ENCODE measurements at regions not wholly inside any gene's neighbourhood (a gene's known extent, or its start where the extent isn't known, plus 50 kb on each side); places are given as distances from the start of the nearest gene placed in this dataset.
"Not testable (repeated sequence)": the region's sequence is repeated elsewhere in the genome, so short reads cannot be mapped to it uniquely, and the experiment has no call there.

DNA sequence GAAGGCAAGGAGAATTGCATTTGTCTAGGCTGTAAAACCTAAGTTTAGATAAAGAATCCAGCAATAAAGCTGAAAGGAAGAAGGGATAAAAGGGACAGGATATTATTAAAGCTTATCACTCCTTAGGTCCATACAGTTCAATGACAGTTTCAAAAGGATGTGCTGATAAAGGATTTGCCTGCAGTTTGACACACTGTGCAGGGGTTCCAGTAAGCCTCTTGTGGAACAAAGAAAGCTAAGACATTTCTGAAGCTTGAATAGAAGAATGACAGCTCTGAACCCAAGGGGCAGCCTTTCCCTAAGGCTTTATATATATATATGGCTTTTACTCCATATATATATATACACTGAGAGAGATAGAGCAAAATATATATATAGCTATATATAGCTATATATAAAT is 276.8 kb upstream of the GRM3 start:
- DNase-seq, result no peak

DNA sequence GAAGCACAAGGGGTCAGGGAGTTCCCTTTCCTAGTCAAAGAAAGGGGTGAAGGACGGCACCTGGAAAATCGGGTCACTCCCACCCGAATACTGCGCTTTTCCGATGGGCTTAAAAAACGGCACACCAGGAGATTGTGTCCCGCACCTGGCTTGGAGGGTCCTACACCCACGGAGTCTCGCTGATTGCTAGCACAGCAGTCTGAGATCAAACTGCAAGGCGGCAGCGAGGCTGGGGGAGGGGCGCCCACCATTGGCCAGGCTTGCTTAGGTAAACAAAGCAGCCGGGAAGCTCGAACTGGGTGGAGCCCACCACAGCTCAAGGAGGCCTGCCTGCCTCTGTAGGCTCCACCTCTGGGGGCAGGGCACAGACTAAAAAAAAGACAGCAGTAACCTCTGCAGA is 303.3 kb upstream of the GRM3 start:
- DNase-seq, result not testable (repeated sequence)

DNA sequence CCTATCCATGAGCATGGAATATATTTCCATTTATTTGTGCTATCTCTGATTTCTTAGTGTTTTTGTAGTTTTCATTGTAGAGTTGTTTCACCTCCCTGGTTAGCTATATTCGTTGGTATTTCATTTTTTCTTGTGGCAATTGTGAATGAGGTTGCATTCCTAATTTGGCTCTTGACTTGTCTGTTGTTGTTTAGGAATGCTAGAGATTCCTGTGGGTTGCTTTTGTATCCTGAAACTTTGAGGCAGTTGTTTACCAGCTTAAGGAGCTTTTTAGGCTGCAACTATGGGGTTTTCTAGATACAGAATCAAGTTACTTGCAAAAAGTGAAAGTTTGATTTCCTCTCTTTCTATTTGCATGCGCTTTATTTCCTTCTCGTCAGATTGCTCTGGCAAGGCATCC is 304.7 kb upstream of the GRM3 start:
- DNase-seq, result no peak

DNA sequence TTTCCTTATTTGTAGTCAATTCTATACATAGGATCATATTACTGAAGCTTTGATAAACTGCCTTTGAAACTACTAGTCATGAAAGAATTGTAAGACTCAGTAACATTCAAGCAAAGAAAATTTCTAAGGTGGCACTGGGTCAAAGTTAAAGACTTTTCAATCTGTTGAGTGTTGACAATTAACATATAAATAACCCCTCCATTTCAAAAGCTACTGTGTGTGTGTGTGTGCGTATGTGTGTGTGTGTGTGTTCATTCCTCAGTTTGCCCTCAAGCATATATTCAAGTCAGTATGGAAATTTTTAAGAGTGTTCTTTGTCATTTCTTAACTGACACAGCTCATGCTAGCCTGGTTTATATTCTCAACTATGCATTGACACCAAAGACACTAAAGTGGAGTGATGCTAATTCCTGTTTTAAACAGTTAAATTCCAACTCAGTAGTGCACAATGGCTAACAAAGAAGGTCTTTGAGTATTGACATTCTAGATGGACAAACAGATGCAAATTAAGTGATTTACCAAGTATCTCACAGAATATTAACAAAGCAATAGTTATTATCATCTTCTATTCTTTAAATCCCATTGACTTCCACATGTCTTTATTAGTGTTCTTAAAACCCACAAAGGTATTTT is 314.8 kb upstream of the GRM3 start:
- no peak for DNase-seq

DNA sequence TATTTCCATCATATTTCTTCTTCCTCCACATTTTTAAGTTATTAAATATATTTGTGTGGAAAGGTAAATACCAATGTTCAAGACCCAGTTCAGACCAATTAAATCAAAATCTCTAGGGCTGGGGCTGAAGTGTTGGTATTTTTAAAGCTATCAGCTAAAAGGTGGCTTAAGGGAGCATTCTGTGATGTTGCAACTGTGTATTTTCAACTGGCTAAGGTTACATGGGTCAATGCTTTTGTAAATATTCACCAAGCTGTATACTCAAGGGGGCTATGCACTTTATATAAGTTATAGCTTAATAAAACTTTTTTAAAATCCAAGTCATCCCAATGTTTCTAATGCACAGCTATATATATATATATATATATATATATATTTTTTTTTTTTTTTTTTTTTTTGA is 316.9 kb upstream of the GRM3 start:
- no peak for DNase-seq

DNA sequence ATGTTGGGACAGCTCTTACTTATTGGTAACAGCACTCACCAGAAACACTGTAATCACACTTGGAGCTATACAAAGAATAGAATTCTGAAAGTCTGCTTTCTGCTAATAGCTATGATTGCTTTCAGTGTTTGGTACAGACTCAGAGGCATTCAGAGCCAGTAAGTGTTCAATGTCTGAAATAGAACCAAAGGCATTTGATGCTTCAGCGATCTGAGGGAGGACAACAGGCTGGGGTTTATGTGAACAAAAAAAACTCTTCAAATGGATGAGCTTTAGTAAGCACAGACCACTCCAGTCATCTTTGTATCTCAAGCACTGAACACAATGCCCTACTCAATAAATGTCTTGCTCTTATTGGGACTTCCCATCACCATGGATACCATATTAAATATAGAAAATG is 322.8 kb upstream of the GRM3 start:
- no peak for DNase-seq

DNA sequence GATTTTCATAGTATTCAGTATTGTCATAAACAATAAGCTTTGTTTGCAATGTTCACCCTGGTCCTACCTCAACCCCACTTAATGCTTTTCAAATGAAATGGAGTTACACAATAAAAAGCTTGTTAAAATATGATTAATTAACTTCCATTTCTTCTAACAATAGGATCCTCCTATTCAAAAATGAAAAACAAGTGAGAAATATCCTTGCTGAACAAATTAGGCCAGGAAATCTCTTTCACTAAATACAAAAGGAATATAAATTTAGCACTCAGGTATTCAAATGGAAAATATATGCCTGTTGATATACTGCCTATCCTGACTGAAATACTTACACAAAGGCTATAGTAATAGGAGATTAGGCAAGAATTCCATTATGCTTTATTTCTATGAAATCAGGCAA is 323.4 kb upstream of the GRM3 start:
- DNase-seq, result no peak

DNA sequence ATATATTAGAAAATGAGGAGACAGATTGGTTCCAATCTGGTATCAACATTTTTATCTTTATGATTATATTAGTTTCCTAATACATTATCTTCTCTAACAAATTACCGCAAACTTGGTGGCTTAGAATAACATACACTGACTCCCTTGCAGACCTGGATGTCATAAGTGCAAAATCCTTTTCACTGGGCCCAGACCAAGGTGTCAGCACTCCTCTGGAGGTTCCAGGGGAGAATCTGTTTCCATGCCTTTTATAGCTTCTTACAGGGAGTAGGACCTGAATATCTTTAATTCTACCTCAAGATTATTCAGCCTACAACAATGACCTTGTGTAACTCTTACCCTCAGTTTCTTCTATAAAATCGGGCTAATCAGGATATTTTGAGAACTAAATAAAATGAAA is 329.9 kb upstream of the GRM3 start:
- no peak for DNase-seq

DNA sequence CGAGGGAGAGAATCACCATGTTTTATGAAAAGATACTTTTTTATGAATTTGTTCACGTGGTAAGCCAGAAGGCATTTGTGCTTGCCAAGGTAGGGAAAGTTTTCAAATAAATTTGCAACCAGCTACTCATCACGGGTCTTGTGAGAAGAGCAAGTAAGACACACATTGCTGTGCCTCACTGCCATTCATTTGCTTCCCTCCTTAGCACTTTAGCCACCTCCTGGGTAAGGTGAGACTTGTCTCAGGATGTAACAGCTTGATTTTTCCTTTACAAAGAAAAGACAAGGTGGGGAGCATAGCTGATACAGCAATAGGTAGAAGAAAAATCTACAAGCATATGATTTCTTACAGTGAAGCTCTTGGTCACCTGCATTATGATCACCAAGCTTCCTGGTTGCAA is 342.4 kb upstream of the GRM3 start:
- no peak for DNase-seq

DNA sequence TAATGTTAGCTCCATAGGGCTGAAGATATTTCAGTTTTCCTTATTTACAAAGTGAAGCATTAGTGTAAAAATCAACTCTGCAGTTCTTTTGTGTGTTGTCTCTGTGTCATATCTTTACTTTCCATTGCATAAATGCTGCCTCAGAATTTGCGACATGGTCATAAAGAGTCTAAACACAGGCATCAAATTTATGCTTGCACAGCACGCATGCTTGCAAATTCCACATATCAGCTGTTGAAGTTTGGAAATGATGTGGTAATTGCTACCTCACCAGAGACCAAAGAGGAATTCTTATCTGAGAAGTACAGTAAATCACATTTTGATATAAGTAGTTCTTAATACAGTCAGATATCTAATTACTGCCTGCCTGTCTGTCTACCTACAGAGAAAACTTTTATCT is 348.2 kb upstream of the GRM3 start:
- no peak for DNase-seq

DNA sequence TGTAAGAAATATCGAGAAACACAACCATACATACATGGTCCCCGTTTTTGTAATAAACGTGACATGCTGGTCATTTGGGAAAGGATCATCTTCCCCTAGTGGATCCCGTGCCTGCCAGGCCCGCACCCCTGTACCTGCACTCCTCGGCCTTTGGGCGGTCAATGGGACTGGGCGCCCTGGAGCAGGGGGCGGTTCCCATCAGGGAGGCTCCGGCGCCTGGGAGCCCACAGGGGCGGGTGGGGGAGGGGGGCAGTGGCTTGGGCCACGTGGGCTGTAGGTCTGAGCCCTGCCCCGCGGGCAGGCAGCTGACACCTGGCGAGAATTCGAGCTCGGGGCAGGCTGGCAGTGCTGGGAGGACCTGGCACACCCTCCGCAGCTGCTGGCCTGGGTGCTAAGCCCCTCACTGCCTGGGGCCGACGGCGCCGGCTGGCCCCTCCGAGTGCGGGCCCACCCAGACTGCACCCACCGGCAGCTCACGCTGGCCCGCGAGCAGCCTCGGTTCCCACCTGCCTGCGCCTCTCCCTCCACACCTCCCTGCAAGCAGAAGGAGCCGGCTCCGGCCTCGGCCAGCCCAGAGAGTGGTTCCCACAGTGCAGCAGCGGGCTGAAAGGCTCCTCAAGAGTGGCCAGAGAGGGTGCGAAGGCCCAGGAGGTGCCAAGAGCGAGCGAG is 361.6 kb upstream of the GRM3 start:
- no peak for DNase-seq

DNA sequence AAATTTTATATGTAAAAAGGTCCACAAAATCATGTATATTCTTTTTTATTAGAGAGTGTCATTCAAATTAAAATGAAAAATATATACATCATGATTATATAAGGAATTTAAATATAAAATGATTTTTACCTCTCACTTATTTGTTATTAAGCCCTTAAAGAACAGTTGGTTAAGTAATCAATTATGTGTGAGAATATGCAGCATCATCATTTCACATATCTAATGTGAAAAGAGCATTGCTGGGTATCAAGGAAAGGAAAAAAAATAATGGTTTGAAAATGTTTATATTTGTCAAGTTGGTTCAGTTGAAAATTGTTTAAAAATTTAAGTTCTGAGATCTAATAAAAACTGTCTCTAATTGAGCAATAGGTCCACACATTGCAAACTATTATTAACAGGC is 363.6 kb upstream of the GRM3 start:
- no peak for DNase-seq

DNA sequence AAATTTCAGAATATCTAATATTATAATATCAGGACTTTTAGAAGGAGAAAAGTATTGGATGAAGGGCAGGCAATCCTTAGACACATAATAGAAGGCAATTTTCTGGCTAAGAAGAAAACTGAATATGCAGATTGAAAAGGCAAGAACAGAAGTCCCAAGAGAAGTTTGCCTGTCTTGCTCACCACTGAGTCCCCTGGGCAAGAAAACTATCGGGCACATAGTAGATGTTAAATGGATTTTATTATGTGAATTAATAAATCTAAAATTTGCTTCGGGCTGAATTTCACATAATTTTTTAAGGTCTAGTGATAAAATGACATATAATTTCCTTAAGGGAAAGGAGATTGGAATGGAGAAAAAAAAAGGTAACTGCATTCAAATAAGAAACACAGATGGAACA is 380.9 kb upstream of the GRM3 start:
- no peak for DNase-seq

DNA sequence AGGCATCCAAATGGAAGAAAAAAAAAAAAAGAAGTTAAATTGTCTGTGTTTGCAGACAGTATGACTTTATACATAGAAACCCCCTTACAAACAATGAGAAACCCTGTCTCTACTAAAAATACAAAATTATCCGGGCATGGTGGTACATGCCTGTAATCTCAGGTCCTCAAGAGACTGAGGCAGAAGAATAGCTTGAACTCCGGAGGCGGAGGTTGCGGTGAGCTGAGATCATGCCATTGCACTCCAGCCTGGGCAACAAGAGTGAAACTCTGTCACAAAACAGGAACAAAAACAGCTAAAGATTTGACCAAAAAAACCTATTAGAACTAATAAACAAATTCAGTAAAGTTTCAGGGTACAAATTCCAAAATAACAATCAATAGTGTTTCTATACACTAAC is 385.8 kb upstream of the GRM3 start:
- no peak for DNase-seq

DNA sequence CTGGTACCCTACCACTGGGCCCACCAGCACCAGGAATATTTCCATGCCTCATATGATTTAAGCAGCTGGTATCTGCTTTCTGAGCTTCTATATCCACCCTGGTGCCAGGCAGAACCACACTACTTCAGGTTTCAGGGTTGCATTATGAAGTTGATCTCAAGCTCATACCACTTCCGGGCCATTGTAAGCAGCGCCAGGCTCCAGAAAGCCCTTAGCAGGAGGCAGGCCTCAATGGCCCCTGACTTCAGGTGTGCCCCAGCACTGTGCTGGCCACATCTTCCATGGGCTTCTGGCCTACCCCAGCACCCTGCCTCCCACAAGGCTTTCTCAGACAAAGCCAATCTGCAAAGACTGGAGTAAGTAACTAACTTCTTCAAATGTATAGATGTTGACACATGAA is 391.3 kb upstream of the GRM3 start:
- DNase-seq, result no peak

DNA sequence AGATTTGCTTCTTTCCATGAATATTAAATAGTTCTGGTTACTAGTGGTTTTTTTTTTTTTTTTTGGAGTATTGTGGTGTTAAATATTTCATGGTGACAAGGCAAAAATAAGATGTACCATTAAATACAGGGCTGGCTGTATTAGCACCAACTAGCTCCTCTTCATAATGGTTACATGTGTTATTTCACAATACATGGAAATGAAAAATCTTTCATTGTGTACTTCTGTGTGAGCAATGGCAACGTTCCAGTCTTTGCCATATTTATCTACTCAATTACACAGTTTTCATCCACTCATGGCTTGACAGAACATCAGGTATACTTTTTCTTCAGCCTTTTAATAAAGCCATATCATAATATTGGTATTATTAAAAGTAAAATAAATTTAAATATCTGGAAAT is 394.7 kb upstream of the GRM3 start:
- no peak for DNase-seq

DNA sequence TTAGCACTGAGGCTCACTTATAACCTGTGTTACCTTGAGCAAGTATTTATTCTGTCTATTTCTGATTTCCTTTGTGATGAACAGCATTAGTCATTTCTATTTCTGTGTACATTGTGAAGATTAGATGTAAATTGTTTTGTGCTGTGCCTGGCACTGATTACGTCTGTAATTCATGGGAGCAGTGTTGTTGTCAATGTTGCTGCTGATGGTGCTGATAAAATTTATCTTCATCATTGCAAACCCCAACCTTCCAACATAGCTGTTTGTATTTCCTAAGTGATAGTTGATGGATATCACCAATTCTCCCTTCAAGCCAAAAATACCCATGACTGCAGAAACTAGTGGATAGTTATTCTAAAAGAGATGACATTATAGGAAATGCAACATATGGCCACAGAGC is 400.5 kb upstream of the GRM3 start:
- no peak for DNase-seq

DNA sequence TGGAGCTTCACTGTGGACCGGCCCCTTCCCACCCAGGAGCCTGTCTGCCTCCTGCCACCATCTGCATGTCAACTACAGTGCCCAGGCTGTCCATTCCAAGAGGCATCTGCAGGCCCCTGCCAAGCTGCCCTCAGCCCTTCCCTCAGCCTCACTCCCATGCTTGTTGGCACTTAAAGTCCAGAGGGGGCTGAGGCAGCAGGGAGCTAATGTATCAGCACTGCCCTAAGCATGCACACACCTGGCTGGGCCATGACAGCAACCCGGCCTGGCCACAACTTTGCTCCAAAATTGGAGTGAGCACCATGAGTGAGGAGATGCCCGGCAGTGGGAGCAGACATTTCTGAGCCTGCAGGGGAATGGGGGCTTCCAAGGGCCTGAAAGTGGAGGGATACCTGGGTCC is 417.5 kb upstream of the GRM3 start:
- DNase-seq, result no peak

DNA sequence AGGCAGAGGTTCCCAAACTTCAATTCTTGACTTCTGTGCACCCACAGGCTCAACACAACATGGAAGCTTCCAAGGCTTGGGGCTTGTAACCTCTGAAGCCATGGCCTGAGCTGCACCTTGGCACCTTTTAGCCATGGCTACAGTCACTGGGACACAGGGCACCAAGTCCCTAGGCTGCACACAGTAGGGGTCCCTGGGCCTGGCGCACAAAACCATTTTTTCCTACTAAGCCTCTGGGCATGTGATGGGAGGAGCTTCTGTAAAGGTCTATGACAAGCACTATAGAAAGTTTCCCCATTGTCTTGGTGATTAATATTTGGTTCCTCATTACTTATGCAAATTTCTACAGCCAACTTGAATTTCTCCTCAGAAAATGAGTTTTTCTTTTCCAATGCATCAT is 420.9 kb upstream of the GRM3 start:
- DNase-seq, result no peak

DNA sequence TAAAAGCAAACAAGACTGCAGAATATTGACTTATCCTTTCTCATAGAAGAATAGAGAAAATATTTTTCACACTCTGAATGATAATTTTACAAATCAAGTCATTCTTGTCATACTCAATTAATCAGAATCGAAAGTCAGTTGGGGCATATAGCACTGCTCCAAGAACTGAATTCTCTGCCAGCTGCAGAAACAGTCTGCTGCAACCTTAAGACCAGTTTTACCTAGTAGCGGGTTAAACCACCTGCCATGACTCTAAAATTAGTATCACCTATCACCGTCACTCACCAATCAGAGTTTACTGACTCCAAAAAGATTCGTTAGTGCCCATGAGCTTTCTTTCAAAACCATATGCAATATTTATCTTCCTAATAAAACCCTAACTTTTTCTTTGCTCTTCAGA is 429.0 kb upstream of the GRM3 start:
- DNase-seq, result no peak

DNA sequence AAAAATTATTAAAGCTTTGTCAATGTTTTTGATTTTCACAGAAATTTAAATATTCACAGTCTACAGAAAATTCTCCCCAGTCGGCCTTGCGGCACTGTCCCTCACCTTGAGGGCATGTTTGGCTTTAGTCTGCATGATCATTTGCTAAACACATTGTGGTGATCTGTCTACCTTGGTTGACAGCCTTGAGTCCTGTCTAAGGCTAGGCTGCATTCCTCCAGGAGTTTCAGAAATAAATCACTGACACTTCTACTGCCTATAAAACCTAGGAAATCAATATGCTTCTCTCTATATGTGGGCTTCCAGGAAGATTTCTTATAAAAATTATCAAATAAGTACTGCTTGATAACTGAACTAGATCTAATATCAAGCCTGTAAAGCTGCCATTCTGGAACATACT is 430.7 kb upstream of the GRM3 start:
- no peak for DNase-seq

DNA sequence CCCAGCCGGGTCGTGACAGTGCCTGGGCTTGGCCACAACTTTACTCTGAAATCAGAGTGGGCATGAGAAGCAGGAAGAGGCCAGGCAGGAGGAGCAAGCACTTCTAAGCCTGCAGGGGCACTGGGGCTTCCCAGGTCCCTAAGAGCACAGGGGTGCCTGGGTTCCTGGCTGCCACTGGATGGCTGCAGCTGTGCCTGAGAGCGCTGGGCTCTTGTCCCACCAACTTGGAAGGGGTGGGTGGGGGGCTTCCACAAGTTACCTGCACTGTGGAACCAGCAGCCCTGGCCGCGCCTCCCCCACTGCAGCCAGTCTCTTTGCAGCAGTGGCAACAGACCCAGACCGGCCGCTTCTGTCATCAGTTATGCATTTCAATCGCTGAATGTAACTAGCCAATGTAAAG is 434.7 kb upstream of the GRM3 start:
- DNase-seq, result no peak

DNA sequence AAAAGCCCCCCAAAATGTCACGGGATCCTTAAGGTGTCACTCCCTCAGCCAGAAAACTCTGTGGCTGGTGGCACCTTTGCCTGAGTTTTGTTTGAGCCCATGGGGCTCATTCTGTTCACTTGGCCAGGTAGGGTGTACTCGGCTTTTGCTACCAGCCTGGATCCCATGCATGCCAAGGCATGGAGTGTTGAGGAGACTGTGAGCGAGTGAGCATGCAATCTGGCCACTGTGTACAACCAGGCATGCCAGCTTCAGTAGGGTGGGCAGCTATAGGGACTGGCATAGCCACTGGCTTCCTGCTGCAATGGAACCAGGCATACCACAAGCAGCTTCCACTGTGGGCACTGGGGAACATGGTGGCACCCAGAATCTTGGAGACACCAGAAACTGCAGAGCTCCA is 436.0 kb upstream of the GRM3 start:
- DNase-seq, result no peak

DNA sequence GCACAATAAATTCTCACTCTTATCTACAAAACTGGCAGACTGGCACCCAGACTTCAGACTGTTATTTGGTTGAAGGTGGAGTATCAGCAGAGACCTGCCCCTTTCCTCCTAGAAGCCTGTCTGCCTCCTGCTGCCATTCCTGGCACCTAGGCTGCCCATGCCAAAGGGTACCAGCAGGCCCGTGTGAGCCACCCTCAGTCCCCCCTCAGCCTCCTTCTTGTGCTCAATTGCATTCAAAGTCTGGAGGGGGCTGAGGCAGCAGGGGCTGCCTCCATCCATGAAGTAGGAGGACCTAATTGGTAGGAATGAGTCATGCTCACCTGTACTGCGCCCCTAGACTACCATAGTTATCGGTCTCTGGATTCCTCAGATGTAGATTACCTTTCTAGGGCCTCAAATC is 440.9 kb upstream of the GRM3 start:
- no peak for DNase-seq

DNA sequence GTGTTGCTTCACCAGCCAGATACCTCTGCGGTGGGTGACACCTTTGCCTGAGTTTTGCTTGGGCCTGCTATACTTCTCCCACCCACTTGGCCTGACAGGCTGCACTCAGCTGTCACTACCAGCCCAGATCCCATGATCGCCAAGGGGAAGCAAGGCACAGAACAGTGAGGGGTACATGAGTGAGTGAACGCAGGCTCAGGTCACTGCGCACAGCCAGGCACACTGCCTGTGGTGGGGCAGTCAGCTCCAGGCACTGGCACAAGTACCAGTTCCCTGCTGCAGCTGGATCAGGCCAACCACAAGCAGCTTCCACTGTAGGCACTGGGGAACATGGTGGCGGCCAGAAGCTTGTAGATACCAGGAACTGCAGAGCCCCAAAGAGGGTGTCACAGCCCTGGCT is 441.9 kb upstream of the GRM3 start:
- DNase-seq, result no peak
